Hepatic stellate cell (primary cell): ENCODE measurements at regions not wholly inside any gene's neighbourhood (a gene's known extent, or its start where the extent isn't known, plus 50 kb on each side); places are given as distances from the start of the nearest gene placed in this dataset.

Experiments
- DNase-seq: peaks from one replicate; pipeline ENCODE4 v3.0.0; 2011; ENCODE audit warnings: low spot score

- DNase-seq, result no peak
Observed at GRCh38 chr7:52146871-52147634, 830.4 kb upstream of the COBL start.

DNA sequence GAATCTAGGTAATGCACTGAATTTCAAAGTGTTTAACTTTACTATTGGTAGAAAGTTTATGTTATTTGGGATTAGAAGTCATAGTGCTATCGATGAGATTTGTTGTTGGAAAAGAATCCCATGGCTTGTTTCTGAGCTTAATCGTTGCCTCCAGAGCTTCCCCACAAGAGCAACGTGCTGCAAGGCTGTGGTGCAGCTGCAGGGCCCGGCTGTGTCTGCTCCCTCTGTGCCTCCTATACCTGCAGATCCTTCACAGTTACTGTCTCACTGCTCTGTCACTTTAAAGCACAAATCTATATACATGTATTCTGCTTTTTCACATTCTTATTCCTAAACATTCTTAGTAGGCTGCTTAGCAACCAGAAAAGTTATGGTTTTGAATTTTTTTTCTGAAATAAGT lies 826.6 kb upstream of the COBL start:
- no peak for DNase-seq

DNA sequence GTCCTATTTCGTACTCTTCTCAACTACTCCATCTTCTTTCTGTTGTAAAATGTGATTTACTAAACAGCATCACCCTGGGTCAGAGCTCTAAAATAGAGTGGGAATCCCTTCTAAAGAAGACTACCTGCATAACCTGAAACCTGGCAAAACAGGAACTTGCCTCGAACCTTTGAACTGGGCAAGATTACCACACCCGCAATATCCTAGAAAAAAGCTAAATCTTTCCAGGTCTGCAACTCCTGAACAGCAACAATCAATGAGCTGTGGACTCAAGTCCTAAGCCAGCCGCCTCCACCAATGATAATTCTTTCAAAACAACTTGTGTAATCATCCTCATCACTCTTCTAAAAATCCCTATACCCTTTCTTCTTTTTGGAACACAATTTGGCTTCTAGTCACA lies 824.2 kb upstream of the COBL start:
- DNase-seq, result no peak

DNA sequence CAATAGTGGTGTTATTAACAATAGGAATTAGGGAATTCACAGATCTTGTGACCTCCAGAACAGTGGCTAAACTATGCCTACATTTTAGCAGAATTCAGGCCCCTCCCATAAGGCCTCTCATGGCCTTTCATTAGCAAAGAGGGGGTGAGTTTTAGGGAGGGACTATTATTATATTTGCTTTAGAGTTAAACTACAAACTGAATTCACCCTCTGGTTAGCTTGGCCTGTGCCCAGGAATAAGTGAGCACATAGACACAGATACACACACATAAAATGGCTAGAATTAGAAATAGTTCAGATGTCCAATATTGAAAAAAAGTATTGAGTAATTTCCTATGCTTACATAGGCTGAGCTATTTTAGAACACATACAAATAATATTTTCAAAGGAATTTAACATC lies 818.8 kb upstream of the COBL start:
- DNase-seq, result no peak

- no peak for DNase-seq
Observed at GRCh38 chr7:52129278-52129677, 812.7 kb upstream of the COBL start.

DNA sequence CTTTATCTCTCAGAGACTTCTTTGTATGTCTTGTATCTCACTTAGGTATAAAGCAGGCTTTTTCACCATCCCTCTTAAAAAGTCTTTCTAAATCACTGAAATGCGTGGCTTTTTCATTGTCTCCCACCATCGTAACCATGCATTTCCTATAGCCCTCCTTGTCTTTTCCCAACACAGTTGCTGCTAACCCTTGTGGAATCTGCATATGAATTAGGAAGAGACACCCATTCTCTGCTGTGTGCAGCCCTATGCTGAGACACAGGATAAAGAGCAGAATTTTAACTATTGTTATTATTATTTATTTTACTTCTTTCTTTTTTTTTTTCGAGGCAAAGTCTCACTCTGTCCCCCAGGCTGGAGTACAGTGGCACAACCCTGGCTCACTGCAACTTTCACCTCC lies 804.3 kb upstream of the COBL start:
- DNase-seq, result no peak

DNA sequence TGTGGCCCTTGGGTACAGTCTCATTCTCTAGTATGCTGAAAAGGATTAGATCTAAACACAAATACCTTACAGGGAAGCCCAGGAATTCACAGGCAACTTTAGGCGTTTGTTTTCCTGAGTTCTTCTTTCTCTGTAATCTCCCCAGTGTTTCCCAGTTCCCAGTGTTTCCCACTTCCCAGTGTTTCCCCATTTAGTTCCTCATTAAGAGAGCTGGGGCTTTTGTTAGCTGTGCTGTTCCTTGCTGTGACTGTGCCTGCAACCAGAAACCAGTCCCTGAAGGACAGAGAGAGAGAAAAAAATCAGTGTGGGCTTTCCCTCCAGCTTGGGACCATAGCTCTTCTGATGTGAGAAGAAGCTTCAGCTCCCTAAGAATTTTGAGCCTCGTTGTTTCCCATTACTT lies 802.9 kb upstream of the COBL start:
- no peak for DNase-seq

- DNase-seq, result no peak
Observed at GRCh38 chr7:52114509-52114908, 797.9 kb upstream of the COBL start.

DNA sequence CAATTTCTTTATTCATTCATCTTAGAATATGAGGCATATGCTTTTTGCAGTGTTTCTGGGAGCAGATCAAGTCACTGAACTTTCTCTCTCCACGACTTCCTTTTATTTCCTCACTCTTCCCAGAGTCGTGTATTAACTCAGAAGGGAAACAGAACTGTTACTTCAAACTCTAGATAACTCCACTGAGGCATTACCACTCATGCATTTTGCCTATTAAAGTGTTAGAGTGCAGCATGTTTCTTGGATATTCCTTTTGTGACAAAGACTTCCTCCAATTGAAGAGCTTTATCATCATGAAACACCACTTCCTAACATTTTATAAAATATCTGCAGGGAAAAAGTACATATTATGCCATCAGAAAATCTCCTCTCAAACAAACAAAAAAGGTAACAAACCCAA lies 797.4 kb upstream of the COBL start:
- DNase-seq, result no peak

DNA sequence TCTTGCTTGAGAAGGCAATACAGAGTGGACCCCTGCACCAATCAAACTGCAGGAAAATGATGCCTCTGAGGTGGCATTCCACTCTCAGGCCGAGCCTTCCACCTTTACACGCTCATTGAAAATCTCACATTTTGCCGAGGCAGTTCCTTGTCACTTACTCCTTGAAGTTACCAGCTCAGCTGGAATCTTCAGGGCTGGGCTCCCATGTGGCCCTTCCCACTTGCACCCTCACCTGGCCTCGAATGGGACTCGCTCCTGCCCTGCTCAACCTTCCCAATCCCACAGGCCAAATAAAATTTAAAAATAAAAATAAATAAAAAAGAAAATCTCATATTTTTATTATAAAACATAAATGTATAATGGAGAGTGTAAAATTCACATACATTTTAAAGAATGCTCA lies 790.7 kb upstream of the COBL start:
- no peak for DNase-seq

- no peak for DNase-seq
Observed at GRCh38 chr7:52095861-52096260, 779.3 kb upstream of the COBL start.

- DNase-seq, result no peak
Observed at GRCh38 chr7:52091996-52092395, 775.4 kb upstream of the COBL start.

DNA sequence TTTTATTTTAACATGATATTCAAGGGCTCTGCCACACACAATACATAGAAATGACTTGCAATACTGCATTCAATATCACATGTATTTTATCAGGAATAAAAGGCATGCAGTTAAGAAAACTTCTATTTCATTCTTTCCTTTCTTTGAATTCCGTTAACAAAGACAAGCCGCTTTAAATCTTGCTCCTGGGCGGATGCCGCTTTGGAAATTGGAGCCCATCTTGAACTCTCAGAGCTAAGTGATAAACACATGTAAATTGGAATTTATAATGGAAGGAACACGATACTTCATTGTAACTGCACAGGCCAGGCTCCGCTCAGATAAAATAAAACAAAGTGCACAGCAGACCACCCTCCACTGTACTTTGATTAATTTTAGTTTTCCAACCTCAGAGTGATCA lies 774.5 kb upstream of the COBL start:
- DNase-seq, result no peak

GRCh38 chr7:52088008-52088901 lies 771.6 kb upstream of the COBL start:
- DNase-seq, result no peak

DNA sequence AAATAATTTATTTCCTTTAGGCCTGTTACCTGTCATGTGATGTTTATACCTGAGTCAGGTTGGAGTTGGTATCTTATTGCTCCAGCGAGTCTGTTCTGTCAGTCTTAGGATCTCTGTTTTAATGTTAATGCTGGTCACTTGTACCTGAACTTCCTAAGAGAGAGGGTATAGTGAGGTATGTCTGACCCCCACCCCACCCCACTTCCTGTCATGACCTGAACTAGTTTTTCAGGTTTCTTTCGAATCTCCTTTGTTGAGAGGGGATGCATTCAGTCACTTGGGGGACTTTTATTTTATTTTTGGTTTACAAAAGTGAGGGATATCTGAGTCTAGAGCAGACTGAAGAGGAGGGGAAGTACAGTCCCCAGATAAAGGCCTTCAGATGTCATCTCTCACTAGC lies 769.0 kb upstream of the COBL start:
- no peak for DNase-seq

- DNase-seq, result no peak
Observed at GRCh38 chr7:52080493-52080892, 763.9 kb upstream of the COBL start.

DNA sequence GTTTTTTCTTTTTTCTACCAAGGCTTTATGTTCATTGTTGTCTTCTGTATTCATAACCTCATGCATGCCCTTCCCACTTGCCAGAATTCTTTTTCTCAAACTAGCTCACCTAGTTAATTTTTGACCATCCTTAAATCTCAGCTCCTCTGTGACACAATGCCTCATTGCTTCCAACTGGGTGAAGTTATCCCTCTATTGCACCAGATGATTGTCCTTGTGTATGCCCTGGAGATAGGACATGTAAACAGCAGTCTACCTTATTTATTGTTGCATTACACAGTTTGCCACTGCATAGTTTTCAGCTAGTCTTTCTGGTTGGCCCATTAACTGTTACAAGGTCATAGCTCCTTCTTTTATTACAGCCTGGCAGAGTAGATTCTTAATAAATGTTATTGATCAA lies 763.1 kb upstream of the COBL start:
- no peak for DNase-seq

DNA sequence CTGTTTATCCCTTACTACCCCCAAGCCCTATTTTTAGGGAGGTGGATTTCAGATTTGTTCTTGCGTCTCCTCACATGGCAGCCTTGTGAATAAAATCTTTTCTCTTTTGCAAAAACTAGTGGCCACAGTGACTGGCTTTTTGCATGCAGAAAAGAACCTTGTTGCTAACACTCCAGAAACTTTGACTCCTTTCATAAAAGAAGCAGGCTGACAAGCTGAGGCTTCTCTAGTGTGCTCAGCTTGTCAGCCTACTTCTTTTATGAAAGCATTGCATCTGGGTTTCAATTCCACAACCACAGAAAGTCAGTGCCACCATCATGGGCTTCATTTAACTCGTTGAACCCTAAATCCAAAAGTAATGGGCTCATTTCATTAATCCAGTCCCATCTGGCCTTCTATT lies 761.0 kb upstream of the COBL start:
- DNase-seq, result no peak

DNA sequence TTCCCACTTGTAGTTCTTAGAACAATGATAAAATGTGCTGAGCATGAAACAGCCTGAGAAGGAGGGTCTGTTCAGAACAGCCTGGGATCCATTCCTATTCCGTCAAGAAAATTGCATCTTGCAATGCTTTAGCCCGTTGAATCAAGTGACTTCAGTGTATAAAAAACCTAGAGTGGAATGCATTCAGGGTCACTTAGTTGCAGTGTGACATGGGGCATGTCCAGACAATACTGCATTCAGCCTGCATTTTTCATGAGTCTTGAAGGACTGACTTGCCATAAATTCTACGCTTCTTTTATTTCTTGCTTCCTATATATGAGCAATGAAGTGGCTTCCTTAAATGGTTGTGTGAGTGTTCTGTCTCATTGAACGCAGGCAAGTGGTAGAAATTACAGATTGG lies 758.3 kb upstream of the COBL start:
- no peak for DNase-seq

- no peak for DNase-seq
Observed at GRCh38 chr7:52074071-52074470, 757.5 kb upstream of the COBL start.

GRCh38 chr7:52071744-52072143 lies 755.1 kb upstream of the COBL start:
- no peak for DNase-seq

- DNase-seq, result no peak
Observed at GRCh38 chr7:52064493-52064892, 747.9 kb upstream of the COBL start.

GRCh38 chr7:52061666-52062065 lies 745.1 kb upstream of the COBL start:
- DNase-seq, result no peak

GRCh38 chr7:52053525-52053924 lies 736.9 kb upstream of the COBL start:
- DNase-seq, result no peak
